ENCODE measurements at regions not wholly inside any gene's neighbourhood (a gene's known extent, or its start where the extent isn't known, plus 50 kb on each side); places are given as distances from the start of the nearest gene placed in this dataset.

DNA sequence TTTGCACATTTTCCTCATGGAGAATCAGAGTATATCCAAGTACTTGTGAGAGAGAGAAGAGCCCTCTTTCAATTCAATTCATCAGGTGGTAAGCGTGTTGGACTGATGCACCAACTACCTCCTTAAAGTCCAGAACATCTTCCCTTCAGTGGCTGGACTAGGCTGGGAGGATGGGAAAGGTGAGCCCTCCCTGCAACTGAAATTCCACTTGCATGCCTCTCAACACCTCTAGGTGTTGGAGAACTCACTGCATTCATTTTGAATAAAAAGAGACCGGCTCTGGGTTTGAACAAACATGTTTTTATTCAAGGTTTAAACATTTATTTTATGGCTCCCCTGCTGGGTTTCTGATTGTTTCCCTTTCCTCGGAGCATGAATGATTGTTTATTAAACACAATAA, 573.5 kb downstream of the CCSER2 start:
- TF ChIP-seq, protein P1, sequence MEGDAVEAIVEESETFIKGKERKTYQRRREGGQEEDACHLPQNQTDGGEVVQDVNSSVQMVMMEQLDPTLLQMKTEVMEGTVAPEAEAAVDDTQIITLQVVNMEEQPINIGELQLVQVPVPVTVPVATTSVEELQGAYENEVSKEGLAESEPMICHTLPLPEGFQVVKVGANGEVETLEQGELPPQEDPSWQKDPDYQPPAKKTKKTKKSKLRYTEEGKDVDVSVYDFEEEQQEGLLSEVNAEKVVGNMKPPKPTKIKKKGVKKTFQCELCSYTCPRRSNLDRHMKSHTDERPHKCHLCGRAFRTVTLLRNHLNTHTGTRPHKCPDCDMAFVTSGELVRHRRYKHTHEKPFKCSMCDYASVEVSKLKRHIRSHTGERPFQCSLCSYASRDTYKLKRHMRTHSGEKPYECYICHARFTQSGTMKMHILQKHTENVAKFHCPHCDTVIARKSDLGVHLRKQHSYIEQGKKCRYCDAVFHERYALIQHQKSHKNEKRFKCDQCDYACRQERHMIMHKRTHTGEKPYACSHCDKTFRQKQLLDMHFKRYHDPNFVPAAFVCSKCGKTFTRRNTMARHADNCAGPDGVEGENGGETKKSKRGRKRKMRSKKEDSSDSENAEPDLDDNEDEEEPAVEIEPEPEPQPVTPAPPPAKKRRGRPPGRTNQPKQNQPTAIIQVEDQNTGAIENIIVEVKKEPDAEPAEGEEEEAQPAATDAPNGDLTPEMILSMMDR (IDR thresholded peaks at IDR 0.05) = no peak
- TF ChIP-seq POLR2A (IDR thresholded peaks at IDR 0.05) = no peak
- Histone ChIP-seq H3K4me3 (no peak overlapping the region), H3K36me3 (replicated peaks in 1 of 2; ENCODE audit: insufficient read depth in 1 of 2, low read depth in 2 of 2) (no peaks in the 10 kb centered on the region), H3K27me3 (no peaks in the 10 kb centered on the region), H3K27ac (no peak overlapping the region), H3K4me1 (no peaks in the 10 kb centered on the region), H3K9me3 (no peaks in the 10 kb centered on the region)
- no peak for DNase-seq
- 66 to 69% methylated on average over 3 of the region's 3 CpGs for WGBS, 2 donors
- intact Hi-C loops (cut with DNase I) = no loop called here
- no peak for ATAC-seq

DNA sequence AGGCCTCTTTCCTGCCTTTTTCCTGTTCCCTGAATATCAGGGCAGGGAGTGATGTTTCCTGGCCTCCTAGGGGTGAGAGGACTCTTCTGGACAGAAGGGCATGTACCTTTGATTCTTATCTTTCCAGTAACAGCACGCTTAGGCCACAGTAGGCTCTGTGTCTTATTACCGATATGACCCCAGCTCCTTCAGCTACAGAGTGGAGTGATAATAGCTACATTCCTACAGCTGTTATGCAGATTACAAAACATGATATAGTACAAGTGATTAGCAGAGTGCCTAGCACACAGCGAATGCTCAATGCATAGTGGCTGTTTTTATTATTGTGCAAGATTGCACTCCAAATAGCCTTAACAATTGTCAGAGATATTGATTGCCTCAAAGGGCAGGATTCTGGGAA, 574.2 kb downstream of the CCSER2 start:
- intact Hi-C loops (cut with DNase I) = no loop called here
- Histone ChIP-seq H3K9me3 (no peaks in the 10 kb centered on the region), H3K4me1 (no peaks in the 10 kb centered on the region), H3K27ac (no peak overlapping the region), H3K27me3 (no peaks in the 10 kb centered on the region), H3K36me3 (replicated peaks in 1 of 2; ENCODE audit: insufficient read depth in 1 of 2, low read depth in 2 of 2) (no peaks in the 10 kb centered on the region), H3K4me3 (no peak overlapping the region)
- 42 to 61% methylated on average over 3 of the region's 3 CpGs for WGBS, 2 donors
- DNase-seq = no peak
- ATAC-seq = no peak
- no peak for TF ChIP-seq POLR2A (IDR thresholded peaks at IDR 0.05)
- TF ChIP-seq, protein P1 (IDR thresholded peaks at IDR 0.05) = no peak

DNA sequence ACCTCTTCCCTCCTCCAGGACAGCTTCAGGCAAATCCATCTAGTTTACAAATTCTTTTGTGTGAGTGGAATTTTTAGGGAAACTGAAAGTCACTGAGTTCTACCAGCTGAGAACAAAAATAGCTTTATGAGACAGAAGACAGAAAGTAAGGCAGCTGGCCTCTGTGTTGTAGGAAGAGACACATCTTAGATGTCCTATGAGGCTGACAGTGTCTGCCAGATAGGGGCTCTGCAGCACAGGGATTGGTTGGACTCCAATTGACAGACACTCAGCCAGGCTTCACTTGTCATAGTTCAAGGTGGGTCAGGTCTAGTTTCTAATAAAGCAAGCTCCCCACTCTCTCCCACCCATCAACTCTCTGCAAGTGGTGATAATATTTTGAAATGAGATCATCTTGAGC, 574.9 kb downstream of the CCSER2 start:
- ATAC-seq (no peak), DNase-seq (no peak)
- H3K4me1 ChIP-seq = no peaks in the 10 kb centered on the region
- no peaks in the 10 kb centered on the region for H3K36me3 ChIP-seq (replicated peaks in 1 of 2; ENCODE audit: insufficient read depth in 1 of 2, low read depth in 2 of 2)
- no peak overlapping the region for H3K27ac ChIP-seq
- H3K4me3 ChIP-seq = no peak overlapping the region
- no peak for TF ChIP-seq POLR2A (IDR thresholded peaks at IDR 0.05)
- TF ChIP-seq, protein P1 (IDR thresholded peaks at IDR 0.05) = no peak
- H3K27me3 ChIP-seq = no peaks in the 10 kb centered on the region
- no peaks in the 10 kb centered on the region for H3K9me3 ChIP-seq
- intact Hi-C loops (cut with DNase I) = no loop called here

DNA sequence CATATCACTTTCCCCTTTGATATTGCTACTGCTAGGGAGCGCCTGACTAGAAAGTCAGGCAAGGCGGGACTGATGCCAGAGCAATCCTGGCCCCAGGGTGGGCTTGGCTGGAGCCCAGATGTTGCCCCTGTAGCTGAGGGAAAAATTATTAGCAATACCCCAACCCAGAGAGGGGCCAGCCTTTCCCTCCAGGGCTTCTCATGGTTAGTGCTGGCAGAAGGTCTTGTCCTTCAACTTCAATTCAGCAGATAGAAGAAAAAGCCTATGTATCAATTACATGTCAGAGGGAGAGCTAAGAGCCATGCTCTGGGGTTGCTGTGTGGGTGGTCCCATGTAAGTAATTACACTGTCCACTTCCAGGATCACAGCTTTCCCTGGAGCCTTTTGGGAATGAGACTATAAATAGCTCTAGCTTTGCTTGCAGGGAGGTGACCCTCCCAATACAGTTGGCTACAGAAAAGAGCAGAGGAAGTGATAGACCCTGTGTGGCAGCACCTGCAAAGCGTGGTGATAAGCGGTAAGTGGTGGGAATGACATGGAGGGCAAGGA, 579.1 kb downstream of the CCSER2 start:
- H3K27ac ChIP-seq = no peak overlapping the region
- intact Hi-C loops (cut with DNase I) = no loop called here
- TF ChIP-seq, protein P1 (IDR thresholded peaks at IDR 0.05) = no peak
- no peak for TF ChIP-seq POLR2A (IDR thresholded peaks at IDR 0.05)
- WGBS, 2 donors = 72 to 86% methylated on average over 4 of the region's 4 CpGs
- no peaks in the 10 kb centered on the region for H3K36me3 ChIP-seq (replicated peaks in 1 of 2; ENCODE audit: insufficient read depth in 1 of 2, low read depth in 2 of 2)
- DNase-seq (no peak), ATAC-seq (no peak)
- H3K4me3 ChIP-seq = no peak overlapping the region
- no peaks in the 10 kb centered on the region for H3K9me3 ChIP-seq
- H3K27me3 ChIP-seq = no peaks in the 10 kb centered on the region
- H3K4me1 ChIP-seq = no peaks in the 10 kb centered on the region

DNA sequence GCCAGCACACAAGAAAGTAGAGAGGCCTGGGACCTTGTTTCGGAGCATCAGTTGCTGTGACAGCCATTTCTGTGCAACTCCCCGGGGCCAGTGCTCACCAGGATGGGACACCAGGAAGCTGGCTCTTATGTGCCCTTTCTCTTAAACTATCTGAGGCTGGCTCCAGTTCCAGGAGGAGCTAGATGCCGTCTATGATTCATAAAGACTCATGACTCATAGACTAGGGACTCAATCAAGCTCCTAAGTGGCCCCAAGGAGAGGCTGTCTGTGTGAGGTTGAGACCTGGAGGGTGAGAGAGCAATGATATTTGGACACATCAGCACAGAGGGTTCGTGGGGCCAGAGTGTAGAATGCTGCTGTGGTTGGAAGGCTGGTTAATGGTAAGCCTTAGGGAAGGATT, 580.1 kb downstream of the CCSER2 start:
- H3K27me3 ChIP-seq = no peaks in the 10 kb centered on the region
- TF ChIP-seq, protein P1 (IDR thresholded peaks at IDR 0.05) = no peak
- no peak for TF ChIP-seq POLR2A (IDR thresholded peaks at IDR 0.05)
- no peak for DNase-seq
- no peaks in the 10 kb centered on the region for H3K4me1 ChIP-seq
- no peak overlapping the region for H3K27ac ChIP-seq
- H3K36me3 ChIP-seq (replicated peaks in 1 of 2; ENCODE audit: insufficient read depth in 1 of 2, low read depth in 2 of 2) = no peaks in the 10 kb centered on the region
- intact Hi-C loops (cut with DNase I) = no loop called here
- H3K4me3 ChIP-seq = no peak overlapping the region
- 62% methylated on average over 4 of the region's 4 CpGs for WGBS, 2 donors
- ATAC-seq = no peak
- H3K9me3 ChIP-seq = no peaks in the 10 kb centered on the region
